Activated CD4-positive, alpha-beta memory T cell treated with anti-CD3 and anti-CD28 coated beads for 36 hours (primary cell): ENCODE measurements at regions not wholly inside any gene's neighbourhood (a gene's known extent, or its start where the extent isn't known, plus 50 kb on each side); places are given as distances from the start of the nearest gene placed in this dataset.

ENCODE experiments used
- CTCF ChIA-PET: fragments of 350-600 bp; sonication (Branson Sonifier 250); formaldehyde crosslinking; loops from one replicate; lab custom pipeline; 2021; ENCODE audit warnings: antibody characterized with exemption, inconsistent platforms; lab: Charles Lee
- POLR2A ChIA-PET: fragments of 350-600 bp; sonication (Branson Sonifier 250); formaldehyde crosslinking; loops from one replicate; lab custom pipeline; 2021; ENCODE audit warnings: antibody characterized with exemption; lab: Charles Lee
- DNase-seq: peaks from one replicate; pipeline ENCODE4 v3.0.0-alpha.2; 2020
- H3K27ac Mint-ChIP-seq: one replicate; pipeline ENCODE4 v1.8.0; 2021; ENCODE audit warnings: mixed read lengths
- H3K27me3 Mint-ChIP-seq: one replicate; pipeline ENCODE4 v1.8.0; 2021; ENCODE audit warnings: mixed read lengths
- H3K36me3 Mint-ChIP-seq: one replicate; pipeline ENCODE4 v1.8.0; 2021; ENCODE audit warnings: mixed read lengths
- H3K4me1 Mint-ChIP-seq: one replicate; pipeline ENCODE4 v1.8.0; 2021; ENCODE audit warnings: low read depth, mixed read lengths
- H3K4me3 Mint-ChIP-seq: one replicate; pipeline ENCODE4 v1.8.0; 2021; ENCODE audit warnings: mild to moderate bottlenecking, mixed read lengths
- H3K9me3 Mint-ChIP-seq: one replicate; pipeline ENCODE4 v1.8.0; 2021; ENCODE audit warnings: mixed read lengths
- intact Hi-C: fragments of 100-400 bp; cut with micrococcal nuclease; formaldehyde crosslinking; loops from one replicate; pipeline ENCODE4 v1.15.1; 2023

DNA sequence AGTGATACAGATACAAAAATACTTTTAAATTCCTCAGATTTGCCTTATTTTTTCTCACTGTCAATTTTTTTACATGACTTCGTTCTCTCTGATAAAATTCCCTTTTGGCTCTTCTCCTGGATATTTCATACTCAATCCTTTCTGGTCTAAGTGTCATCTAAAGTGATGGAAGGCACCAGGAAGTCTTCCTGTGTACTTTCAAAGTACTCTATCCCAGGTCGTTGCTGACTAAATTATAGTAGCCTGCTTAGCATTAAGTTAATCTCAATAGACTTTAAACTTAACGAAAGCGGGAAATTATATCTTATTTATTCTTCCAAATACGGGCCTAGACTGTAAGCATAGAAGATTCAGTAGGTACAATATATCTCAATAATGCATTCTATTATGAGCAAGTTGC, 67.8 kb downstream of the CASP12 start:
- Mint-ChIP-seq H3K9me3 (no peaks in the 10 kb centered on the region), H3K27me3 (no peaks in the 10 kb centered on the region), H3K27ac (no peak overlapping the region), H3K4me3 (no peak overlapping the region), H3K36me3 (no peaks in the 10 kb centered on the region), H3K4me1 (no peaks in the 10 kb centered on the region)
- no peak for DNase-seq
- intact Hi-C loops: no loop called here
- CTCF ChIA-PET: no interaction called here
- POLR2A ChIA-PET: no interaction called here

DNA sequence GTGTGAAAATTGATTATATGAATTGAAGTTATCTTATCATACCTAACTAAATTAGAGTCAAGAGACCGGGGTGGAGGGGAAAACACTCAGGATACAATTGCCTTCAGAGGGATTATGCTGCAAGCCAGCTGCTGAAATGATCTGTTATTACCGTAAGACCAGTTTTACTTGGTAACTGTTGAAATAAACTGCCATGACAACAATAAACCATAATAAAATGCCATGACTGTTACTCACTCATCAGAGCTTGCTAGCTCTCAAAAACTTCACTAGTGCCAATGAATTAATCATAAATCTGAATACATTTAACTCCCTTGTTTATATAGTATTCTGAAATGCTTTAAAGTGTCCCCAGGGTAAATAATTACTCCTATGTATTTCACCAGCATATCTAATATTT, 68.2 kb downstream of the CASP12 start:
- Mint-ChIP-seq H3K4me1 (no peaks in the 10 kb centered on the region), H3K4me3 (no peak overlapping the region), H3K9me3 (no peaks in the 10 kb centered on the region), H3K27ac (no peak overlapping the region), H3K27me3 (no peaks in the 10 kb centered on the region), H3K36me3 (no peaks in the 10 kb centered on the region)
- DNase-seq: no peak
- POLR2A ChIA-PET: no interaction called here
- CTCF ChIA-PET: no interaction called here
- intact Hi-C loops: no loop called here

DNA sequence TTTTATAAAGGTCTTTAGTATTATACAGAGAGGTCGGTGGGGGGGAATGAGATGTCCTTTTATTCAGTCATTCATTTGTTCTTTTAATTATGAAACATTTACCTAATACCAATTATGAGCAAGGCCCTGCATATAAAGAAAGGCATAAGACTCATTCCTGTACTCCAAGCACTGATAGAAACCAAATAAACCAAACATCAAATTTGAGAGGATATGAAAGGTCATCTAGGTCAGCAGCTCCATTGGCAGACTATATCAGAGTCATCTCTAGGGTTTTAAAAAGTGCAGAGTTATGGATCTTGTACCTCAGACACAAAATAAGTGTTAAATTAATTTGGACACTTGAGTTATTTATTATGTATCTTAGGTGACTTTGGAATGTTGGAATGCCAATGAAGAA, 71.5 kb downstream of the CASP12 start:
- Mint-ChIP-seq H3K27ac (no peak overlapping the region), H3K4me1 (no peaks in the 10 kb centered on the region), H3K4me3 (no peak overlapping the region), H3K27me3 (no peaks in the 10 kb centered on the region), H3K36me3 (no peaks in the 10 kb centered on the region), H3K9me3 (no peaks in the 10 kb centered on the region)
- ChIA-PET CTCF (no interaction called here), POLR2A (no interaction called here)
- intact Hi-C loops: no loop called here
- DNase-seq: no peak

DNA sequence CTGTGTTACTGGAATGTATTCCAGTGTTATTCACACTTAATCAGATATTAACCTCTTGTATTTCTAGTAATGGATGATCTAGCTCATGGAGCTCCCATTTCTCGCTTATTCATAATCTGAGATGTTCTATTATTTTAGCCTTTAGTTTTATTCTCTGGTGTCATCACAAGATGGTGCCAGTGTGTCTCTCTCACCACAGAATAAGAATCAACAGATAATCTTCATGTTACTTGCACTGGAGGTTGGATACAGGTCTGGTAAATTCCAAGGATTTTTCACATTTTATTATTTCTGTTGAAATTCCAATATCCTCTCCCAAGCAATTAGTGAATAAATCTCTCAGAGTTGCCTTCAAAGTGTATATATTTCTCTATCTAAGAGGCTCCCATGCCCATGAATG, 74.6 kb downstream of the CASP12 start:
- DNase-seq: no peak
- peaks cover 4% of the 10 kb centered on the region for H3K4me1 Mint-ChIP-seq
- POLR2A ChIA-PET: no interaction called here

DNA sequence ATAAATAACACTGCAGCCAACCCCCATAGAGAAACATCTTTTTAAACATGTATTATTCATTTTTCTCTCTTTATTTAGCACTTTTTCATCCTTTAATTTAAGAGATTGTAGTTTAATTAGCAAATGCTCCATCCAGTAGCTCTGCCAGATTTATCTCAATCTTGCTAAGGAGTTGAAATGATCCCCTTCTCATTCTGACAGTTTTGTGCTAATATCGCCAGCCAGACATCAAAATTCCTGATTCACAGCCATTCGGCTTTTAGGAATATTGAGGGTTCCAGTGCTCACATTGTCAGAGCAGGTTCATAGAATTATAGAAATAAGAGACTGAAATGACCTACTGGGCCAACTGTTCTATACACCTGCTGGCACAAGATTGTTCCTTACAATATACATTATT, 77.8 kb downstream of the CASP12 start:
- H3K36me3 Mint-ChIP-seq: no peaks in the 10 kb centered on the region

More for the DNA sequence above, 74.6 kb downstream of the CASP12 start:
- Mint-ChIP-seq H3K4me3 (no peak overlapping the region), H3K9me3 (no peaks in the 10 kb centered on the region), H3K36me3 (no peaks in the 10 kb centered on the region), H3K27ac (no peak overlapping the region), H3K27me3 (no peaks in the 10 kb centered on the region)
- intact Hi-C loops: no loop called here
- CTCF ChIA-PET: interaction anchor here (1.1 kb wide), 1 partner anchor 63 kb away, joined by 4 read pairs; no protein-coding TSS in a partner anchor

DNA sequence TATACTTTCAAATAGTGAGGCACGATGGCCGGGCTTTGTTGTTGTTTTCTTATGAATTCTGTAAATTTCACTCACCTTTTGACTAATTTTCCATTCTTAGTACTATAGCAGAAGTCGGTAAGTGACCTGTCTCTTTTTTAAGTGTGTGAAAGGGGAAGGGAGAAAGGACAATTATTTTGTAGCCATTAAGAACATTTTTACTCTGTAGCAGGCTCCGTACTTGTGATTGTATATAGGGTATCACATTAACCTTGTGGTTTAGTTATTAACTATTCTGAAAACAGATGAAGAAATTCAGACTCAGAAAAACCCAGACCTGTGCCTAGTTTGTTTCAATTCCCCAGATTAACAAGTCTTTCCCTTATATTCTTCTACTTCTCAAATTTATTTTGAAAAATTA, 78.7 kb downstream of the CASP12 start:
- Mint-ChIP-seq H3K4me1 (peaks cover 4% of the 10 kb centered on the region), H3K9me3 (no peaks in the 10 kb centered on the region), H3K36me3 (no peaks in the 10 kb centered on the region), H3K27ac (no peak overlapping the region), H3K4me3 (no peak overlapping the region), H3K27me3 (no peaks in the 10 kb centered on the region)
- intact Hi-C loops: no loop called here
- ChIA-PET POLR2A (no interaction called here), CTCF (no interaction called here)
- DNase-seq: no peak

More for the DNA sequence above, 77.8 kb downstream of the CASP12 start:
- ChIA-PET POLR2A (no interaction called here), CTCF (interaction anchor here (0.7 kb wide), 1 partner anchor 33 kb away, joined by 3 read pairs; no protein-coding TSS in a partner anchor)
- H3K4me1 Mint-ChIP-seq: peaks cover 4% of the 10 kb centered on the region
- no peak overlapping the region for H3K4me3 Mint-ChIP-seq
- no peaks in the 10 kb centered on the region for H3K27me3 Mint-ChIP-seq
- no peak overlapping the region for H3K27ac Mint-ChIP-seq
- intact Hi-C loops: no loop called here
- no peak for DNase-seq
- no peaks in the 10 kb centered on the region for H3K9me3 Mint-ChIP-seq

DNA sequence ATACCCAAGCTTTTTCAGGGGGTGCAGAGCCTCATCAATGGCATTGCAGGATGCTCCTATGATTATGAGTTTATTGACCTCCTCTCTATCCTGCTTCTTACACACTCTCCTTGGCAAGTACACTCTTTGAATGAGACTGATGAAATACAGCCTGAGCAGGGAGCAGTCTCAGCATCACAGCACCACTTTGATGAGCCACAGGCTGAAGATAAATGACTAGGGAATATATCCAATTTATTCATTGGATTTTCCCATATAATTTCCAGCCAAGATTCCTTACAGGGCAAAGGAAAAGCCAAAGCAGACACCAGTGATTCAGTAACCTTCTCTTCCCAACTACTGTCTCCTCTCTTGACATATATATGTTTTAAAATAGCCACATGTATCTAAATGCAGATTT, 79.2 kb downstream of the CASP12 start:
- H3K27me3 Mint-ChIP-seq: no peaks in the 10 kb centered on the region
- CTCF ChIA-PET: no interaction called here
- H3K4me3 Mint-ChIP-seq: no peak overlapping the region
- POLR2A ChIA-PET: no interaction called here
- peaks cover 4% of the 10 kb centered on the region for H3K4me1 Mint-ChIP-seq
- H3K27ac Mint-ChIP-seq: no peak overlapping the region
- H3K36me3 Mint-ChIP-seq: no peaks in the 10 kb centered on the region
- intact Hi-C loops: no loop called here
- DNase-seq: no peak
- H3K9me3 Mint-ChIP-seq: no peaks in the 10 kb centered on the region

DNA sequence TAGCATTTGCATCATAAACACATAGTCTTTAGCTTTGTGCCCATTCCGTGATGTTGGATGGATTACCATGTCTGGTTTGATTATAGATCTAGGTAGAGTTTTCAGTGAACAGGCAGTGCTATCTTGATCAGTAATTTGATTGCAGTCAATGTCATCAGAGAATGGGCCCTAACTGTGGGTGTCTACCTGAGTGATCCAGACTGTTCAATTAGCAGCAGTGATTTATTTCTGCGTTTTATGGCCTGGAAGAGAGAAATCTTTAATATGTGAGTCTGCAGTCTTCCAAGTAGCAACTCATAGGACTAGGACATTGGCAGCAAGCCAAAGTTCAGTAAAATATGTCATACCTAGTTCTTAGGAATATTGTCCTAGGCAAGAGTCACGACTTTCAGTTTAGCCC, 80.3 kb downstream of the CASP12 start:
- Mint-ChIP-seq H3K27ac (no peak overlapping the region), H3K9me3 (no peaks in the 10 kb centered on the region), H3K36me3 (no peaks in the 10 kb centered on the region), H3K27me3 (no peaks in the 10 kb centered on the region), H3K4me1 (peaks cover 4% of the 10 kb centered on the region), H3K4me3 (no peak overlapping the region)
- no peak for DNase-seq
- ChIA-PET POLR2A (no interaction called here), CTCF (no interaction called here)
- intact Hi-C loops: no loop called here

DNA sequence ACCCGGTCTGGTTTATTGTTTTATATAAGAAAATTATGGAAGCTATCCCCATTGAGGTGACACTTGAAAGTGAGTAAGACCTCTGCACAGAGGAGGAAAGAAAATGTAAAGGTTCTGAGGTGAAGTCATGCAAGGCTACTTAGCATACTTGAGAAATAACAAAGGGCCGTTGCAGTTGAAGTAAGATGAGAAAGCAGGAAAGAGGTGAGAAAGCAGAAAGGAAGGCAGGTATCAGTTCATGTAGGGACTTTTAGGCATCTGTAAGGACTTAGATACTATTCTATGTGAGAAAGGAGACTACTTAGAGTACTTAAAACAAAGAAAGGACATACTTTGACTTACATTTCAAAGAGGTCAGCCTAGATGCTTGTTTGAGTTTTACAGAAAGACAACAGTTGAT, 84.7 kb downstream of the CASP12 start:
- no peak for DNase-seq
- Mint-ChIP-seq H3K27me3 (no peaks in the 10 kb centered on the region), H3K36me3 (no peaks in the 10 kb centered on the region), H3K9me3 (no peaks in the 10 kb centered on the region), H3K4me3 (no peak overlapping the region), H3K27ac (no peak overlapping the region), H3K4me1 (no peaks in the 10 kb centered on the region)
- POLR2A ChIA-PET: no interaction called here
- intact Hi-C loops: no loop called here
- CTCF ChIA-PET: no interaction called here

DNA sequence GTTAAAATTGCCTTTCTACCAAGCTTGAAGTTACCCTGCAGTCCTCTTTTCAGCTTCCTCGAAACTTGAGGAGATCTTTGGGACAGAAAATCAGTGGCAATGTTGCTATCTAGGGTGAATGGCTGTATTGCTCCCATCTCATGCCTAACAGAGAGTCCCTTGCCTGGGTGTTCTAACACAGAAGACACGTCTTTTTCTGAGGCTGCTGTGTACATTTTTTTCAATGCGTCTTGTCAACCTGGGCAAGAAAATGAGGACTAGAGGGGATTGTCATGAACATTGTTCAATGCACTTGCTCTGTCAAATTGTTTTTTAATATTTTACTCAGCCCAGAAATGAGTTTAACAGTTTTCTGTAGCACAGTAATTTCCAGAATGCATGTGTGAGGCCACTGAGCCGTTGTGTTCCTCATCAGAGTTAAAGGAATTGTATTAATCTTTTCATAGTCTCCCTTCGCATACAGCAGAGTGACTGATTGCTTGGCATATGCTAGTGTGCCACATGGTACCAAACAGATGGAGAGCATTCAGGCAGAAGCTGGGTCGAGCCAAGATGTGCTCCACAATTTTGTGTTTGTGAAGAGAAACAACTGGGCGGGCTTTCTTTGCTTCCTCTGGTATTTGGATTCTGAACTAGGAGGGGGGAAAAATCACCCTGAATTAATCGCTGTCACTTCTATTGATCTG, 86.0 kb downstream of the CASP12 start:
- H3K9me3 Mint-ChIP-seq: no peaks in the 10 kb centered on the region
- H3K27ac Mint-ChIP-seq: no peak overlapping the region
- H3K27me3 Mint-ChIP-seq: no peaks in the 10 kb centered on the region
- CTCF ChIA-PET: no interaction called here
- DNase-seq: no peak
- intact Hi-C loops: no loop called here
- no peaks in the 10 kb centered on the region for H3K36me3 Mint-ChIP-seq
- H3K4me3 Mint-ChIP-seq: no peak overlapping the region
- no peaks in the 10 kb centered on the region for H3K4me1 Mint-ChIP-seq
- POLR2A ChIA-PET: no interaction called here

DNA sequence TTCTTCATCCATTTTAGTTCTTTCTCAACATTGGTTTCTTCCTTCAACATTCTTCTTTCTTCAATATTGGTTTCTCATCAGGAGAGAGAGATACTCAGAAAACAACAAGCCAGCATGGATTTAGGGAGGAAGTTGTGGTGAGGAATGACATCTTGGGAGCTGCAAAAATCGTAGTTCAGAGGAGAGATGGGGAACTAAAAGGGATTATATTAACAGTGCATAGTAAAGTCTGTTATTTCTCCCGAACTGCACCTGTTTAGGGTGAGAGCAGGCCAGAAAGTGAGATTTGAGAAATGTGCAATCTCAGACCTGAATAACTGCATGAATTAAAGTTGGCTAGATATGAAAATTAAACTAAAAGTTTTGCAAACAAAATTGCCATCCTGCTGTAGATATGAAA, 94.5 kb downstream of the CASP12 start:
- intact Hi-C loops: no loop called here
- Mint-ChIP-seq H3K27ac (no peak overlapping the region), H3K27me3 (no peaks in the 10 kb centered on the region), H3K36me3 (no peaks in the 10 kb centered on the region), H3K4me3 (no peak overlapping the region), H3K9me3 (no peaks in the 10 kb centered on the region), H3K4me1 (peaks cover 19% of the 10 kb centered on the region)
- POLR2A ChIA-PET: no interaction called here
- DNase-seq: no peak
- CTCF ChIA-PET: no interaction called here

DNA sequence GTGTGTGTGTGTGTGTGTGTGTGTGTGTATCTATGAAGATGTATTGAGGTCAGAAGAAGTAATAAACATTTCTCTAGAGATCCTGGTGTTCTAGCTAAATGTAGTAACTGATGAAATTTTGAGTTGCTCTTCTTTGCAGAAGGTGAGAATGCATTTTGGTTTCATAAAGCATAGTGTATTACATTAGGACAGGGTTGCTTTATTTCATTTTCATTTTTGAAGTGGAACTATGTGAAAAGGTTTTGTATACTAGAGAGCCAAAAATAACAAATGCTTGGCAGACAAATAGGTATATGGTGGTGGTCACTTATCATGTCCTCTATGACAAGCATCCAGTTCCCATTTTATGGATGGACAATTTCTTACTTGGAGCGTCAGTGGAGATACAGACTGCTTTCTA, 99.0 kb downstream of the CASP12 start:
- peak overlapping the region; percentile 20 for H3K4me3 Mint-ChIP-seq
- no peaks in the 10 kb centered on the region for H3K27me3 Mint-ChIP-seq
- H3K27ac Mint-ChIP-seq: peak overlapping the region; percentile 58
- no peak for DNase-seq
- ChIA-PET POLR2A (no interaction called here), CTCF (interaction anchor here (0.7 kb wide), 1 partner anchor 583 kb away, joined by 3 read pairs; no protein-coding TSS in a partner anchor)
- peaks cover 12% of the 10 kb centered on the region for H3K9me3 Mint-ChIP-seq
- peaks cover 31% of the 10 kb centered on the region for H3K4me1 Mint-ChIP-seq
- peaks cover 5% of the 10 kb centered on the region for H3K36me3 Mint-ChIP-seq
- intact Hi-C loops: loop anchor here (2.0 to 5.0 kb wide), 2 partner anchors 34 to 118 kb away; no protein-coding TSS in a partner anchor

DNA sequence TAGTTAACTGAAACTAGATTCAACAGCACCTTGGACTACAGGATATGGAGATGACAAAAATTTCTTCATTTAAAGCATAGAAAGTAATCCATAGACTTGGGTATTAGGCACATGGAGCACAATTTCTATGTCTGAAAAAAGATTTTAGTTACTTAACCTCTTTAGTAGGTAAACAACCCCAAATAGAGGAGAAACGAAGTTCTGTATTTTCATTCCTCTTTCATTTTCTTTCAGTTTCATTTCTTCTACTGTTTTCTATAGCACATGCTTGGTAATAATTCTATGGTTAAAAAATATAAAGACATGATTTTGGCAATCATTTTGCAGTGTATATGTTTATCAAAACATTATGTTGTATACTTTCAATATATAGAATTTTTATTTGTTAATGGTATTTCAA, 99.5 kb downstream of the CASP12 start:
- no peaks in the 10 kb centered on the region for H3K27me3 Mint-ChIP-seq
- POLR2A ChIA-PET: no interaction called here
- H3K36me3 Mint-ChIP-seq: peaks cover 5% of the 10 kb centered on the region
- H3K4me3 Mint-ChIP-seq: peak overlapping the region; percentile 62
- CTCF ChIA-PET: interaction anchor here (0.7 to 0.9 kb wide), 2 partner anchors 74 to 584 kb away, joined by 3 read pairs; no protein-coding TSS in a partner anchor
- DNase-seq: no peak
- peaks cover 30% of the 10 kb centered on the region for H3K4me1 Mint-ChIP-seq
- peaks cover 12% of the 10 kb centered on the region for H3K9me3 Mint-ChIP-seq
- intact Hi-C loops: loop anchor here (2.0 to 5.0 kb wide), 2 partner anchors 34 to 119 kb away; no protein-coding TSS in a partner anchor
- peak overlapping the region; percentile 54 for H3K27ac Mint-ChIP-seq
